ENCODE measurements at regions not wholly inside any gene's neighbourhood (a gene's known extent, or its start where the extent isn't known, plus 50 kb on each side); places are given as distances from the start of the nearest gene placed in this dataset.

DNA sequence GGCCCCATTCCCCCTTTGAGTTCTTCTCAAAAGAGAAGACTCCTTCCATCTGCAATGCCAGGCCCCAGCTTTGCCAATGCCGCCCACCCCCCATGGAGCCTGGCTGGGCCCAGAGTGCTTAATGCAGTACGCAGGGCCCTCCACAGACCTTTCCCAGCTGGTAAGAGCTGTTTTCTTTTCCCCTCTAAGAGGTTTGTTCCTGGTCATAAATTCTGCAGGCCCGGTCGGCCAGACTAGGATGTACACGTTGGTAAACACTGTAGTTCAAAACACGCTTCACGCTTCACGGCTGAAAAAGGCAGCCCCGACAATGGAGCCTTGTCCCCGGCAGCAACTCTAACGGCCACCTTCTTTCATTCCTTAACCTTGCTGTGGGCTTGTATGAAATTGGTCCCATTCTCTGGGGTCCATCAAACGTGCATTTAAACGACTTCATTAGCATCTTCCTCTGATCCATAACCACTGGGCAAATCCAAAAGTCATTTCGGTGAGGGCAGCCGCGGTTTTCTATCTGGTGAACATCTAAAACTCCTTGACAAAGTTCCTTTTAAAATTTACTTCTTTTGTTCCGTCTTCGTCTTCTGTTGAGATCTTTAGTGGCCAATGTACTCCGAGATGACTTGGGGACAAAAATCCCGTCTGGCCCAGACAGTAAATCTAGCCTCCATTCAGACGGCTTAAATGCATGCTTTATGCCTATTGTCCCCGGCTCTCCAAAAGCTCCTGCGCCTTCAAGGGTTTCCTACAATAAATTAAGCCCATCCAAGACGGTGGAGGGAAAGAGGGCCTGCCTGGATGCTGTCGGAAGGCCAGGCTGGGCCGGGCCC, 60.0 kb upstream of the MYEOV start:
- TF ChIP-seq, protein P1, sequence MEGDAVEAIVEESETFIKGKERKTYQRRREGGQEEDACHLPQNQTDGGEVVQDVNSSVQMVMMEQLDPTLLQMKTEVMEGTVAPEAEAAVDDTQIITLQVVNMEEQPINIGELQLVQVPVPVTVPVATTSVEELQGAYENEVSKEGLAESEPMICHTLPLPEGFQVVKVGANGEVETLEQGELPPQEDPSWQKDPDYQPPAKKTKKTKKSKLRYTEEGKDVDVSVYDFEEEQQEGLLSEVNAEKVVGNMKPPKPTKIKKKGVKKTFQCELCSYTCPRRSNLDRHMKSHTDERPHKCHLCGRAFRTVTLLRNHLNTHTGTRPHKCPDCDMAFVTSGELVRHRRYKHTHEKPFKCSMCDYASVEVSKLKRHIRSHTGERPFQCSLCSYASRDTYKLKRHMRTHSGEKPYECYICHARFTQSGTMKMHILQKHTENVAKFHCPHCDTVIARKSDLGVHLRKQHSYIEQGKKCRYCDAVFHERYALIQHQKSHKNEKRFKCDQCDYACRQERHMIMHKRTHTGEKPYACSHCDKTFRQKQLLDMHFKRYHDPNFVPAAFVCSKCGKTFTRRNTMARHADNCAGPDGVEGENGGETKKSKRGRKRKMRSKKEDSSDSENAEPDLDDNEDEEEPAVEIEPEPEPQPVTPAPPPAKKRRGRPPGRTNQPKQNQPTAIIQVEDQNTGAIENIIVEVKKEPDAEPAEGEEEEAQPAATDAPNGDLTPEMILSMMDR (IDR thresholded peaks at IDR 0.05) = no peak
- no peak for TF ChIP-seq POLR2A (IDR thresholded peaks at IDR 0.05)

Measured in thyroid gland (tissue), 4 donors.